Osteoblast (primary cell): ENCODE measurements at regions not wholly inside any gene's neighbourhood (a gene's known extent, or its start where the extent isn't known, plus 50 kb on each side); places are given as distances from the start of the nearest gene placed in this dataset.
A peak's percentile ranks its signal among the peaks of the same experiment; 100 is the strongest.

Experiments used
- DNase-seq: peaks from one replicate; pipeline ENCODE4 v3.0.0; 2011; ENCODE audit warnings: low spot score, mixed read lengths; ENCODE audit not compliant: insufficient read length; ENCODE audit errors: missing footprints
- H2AFZ ChIP-seq: 2 replicates; pipeline ENCODE4 v1.6.0; 2011; ENCODE audit warnings: mild to moderate bottlenecking, low read length
- H3K27ac ChIP-seq: 2 replicates; pipeline ENCODE4 v1.5.1; 2011; ENCODE audit warnings: mild to moderate bottlenecking, low read depth, low read length, moderate library complexity
- H3K27me3 ChIP-seq: 2 replicates; pipeline ENCODE4 v1.6.0; 2012; ENCODE audit warnings: mild to moderate bottlenecking, control low read depth, inconsistent platforms, low read length, moderate library complexity; ENCODE audit not compliant: insufficient read depth
- H3K36me3 ChIP-seq: 2 replicates; pipeline ENCODE4 v1.5.1; 2011; ENCODE audit warnings: mild to moderate bottlenecking, low read length, control low read depth, moderate library complexity; ENCODE audit not compliant: insufficient read depth
- H3K4me1 ChIP-seq: 2 replicates; pipeline ENCODE4 v1.5.1; 2011; ENCODE audit warnings: mild to moderate bottlenecking, low read length, control low read depth, moderate library complexity; ENCODE audit not compliant: insufficient read depth
- H3K4me2 ChIP-seq: 2 replicates; pipeline ENCODE4 v1.6.0; 2011; ENCODE audit warnings: mild to moderate bottlenecking, low read length; ENCODE audit not compliant: insufficient read depth
- H3K4me3 ChIP-seq: fragments of 200-600 bp; sonication (generic); 3 replicates; pipeline ENCODE4 v1.5.1; 2012; ENCODE audit warnings: mild to moderate bottlenecking, low read length, inconsistent platforms; ENCODE audit not compliant: insufficient read depth
- H3K79me2 ChIP-seq: 2 replicates; pipeline ENCODE4 v1.6.0; 2012; ENCODE audit warnings: mild to moderate bottlenecking, low read length, control low read depth, inconsistent platforms; ENCODE audit not compliant: insufficient read depth
- H3K9me3 ChIP-seq: 2 replicates; pipeline ENCODE4 v1.5.1; 2011; ENCODE audit warnings: low read depth, low read length, control low read depth
- H4K20me1 ChIP-seq: 2 replicates; pipeline ENCODE4 v1.6.0; 2012; ENCODE audit warnings: mild to moderate bottlenecking, low read length, control low read depth; ENCODE audit not compliant: insufficient read depth
- TF ChIP-seq, protein P1 (sequence below): IDR thresholded peaks from 2 replicates; pipeline ENCODE4 v1.5.1; 2011; ENCODE audit warnings: mild to moderate bottlenecking, low read depth, low read length, moderate library complexity; ENCODE audit errors: extremely low read depth

- no peaks in the 10 kb centered on the region for H3K9me3 ChIP-seq
- TF ChIP-seq, protein P1, sequence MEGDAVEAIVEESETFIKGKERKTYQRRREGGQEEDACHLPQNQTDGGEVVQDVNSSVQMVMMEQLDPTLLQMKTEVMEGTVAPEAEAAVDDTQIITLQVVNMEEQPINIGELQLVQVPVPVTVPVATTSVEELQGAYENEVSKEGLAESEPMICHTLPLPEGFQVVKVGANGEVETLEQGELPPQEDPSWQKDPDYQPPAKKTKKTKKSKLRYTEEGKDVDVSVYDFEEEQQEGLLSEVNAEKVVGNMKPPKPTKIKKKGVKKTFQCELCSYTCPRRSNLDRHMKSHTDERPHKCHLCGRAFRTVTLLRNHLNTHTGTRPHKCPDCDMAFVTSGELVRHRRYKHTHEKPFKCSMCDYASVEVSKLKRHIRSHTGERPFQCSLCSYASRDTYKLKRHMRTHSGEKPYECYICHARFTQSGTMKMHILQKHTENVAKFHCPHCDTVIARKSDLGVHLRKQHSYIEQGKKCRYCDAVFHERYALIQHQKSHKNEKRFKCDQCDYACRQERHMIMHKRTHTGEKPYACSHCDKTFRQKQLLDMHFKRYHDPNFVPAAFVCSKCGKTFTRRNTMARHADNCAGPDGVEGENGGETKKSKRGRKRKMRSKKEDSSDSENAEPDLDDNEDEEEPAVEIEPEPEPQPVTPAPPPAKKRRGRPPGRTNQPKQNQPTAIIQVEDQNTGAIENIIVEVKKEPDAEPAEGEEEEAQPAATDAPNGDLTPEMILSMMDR, result no peak
- H3K27me3 ChIP-seq, result no peaks in the 10 kb centered on the region
- no peak for DNase-seq
- no peaks in the 10 kb centered on the region for H4K20me1 ChIP-seq
- no peaks in the 10 kb centered on the region for H3K4me1 ChIP-seq
- no peaks in the 10 kb centered on the region for H3K79me2 ChIP-seq
- H3K27ac ChIP-seq, result no peak overlapping the region
- H2AFZ ChIP-seq, result no peak overlapping the region
- no peaks in the 10 kb centered on the region for H3K36me3 ChIP-seq
- H3K4me3 ChIP-seq, result no peak overlapping the region
- H3K4me2 ChIP-seq, result no peak overlapping the region
Observed at GRCh38 chr18:27899893-27900292, 277.0 kb downstream of the CDH2 start.

GRCh38 chr18:27894746-27895145 is 282.2 kb downstream of the CDH2 start:
- TF ChIP-seq, protein P1, result no peak
- no peak for DNase-seq
- H3K4me1 ChIP-seq, result no peaks in the 10 kb centered on the region

GRCh38 chr18:27887711-27888495 is 289.0 kb downstream of the CDH2 start:
- no peaks in the 10 kb centered on the region for H4K20me1 ChIP-seq
- peak overlapping the region; percentile 72 for H2AFZ ChIP-seq
- no peaks in the 10 kb centered on the region for H3K9me3 ChIP-seq
- H3K36me3 ChIP-seq, result no peaks in the 10 kb centered on the region
- peak overlapping the region; percentile 58 for H3K27ac ChIP-seq
- no peaks in the 10 kb centered on the region for H3K27me3 ChIP-seq
- H3K4me2 ChIP-seq, result peak overlapping the region; percentile 60
- H3K4me3 ChIP-seq, result peak overlapping the region; percentile 20
- DNase-seq, result peak; percentile 6
- no peaks in the 10 kb centered on the region for H3K79me2 ChIP-seq
- TF ChIP-seq, protein P1, result no peak
- peaks cover 13% of the 10 kb centered on the region for H3K4me1 ChIP-seq

More at GRCh38 chr18:27894746-27895145, 282.2 kb downstream of the CDH2 start:
- no peaks in the 10 kb centered on the region for H4K20me1 ChIP-seq
- no peaks in the 10 kb centered on the region for H3K9me3 ChIP-seq
- H3K27me3 ChIP-seq, result no peaks in the 10 kb centered on the region
- no peaks in the 10 kb centered on the region for H3K79me2 ChIP-seq
- H3K4me3 ChIP-seq, result no peak overlapping the region
- no peaks in the 10 kb centered on the region for H3K36me3 ChIP-seq
- H3K27ac ChIP-seq, result no peak overlapping the region
- no peak overlapping the region for H3K4me2 ChIP-seq
- no peak overlapping the region for H2AFZ ChIP-seq

DNA sequence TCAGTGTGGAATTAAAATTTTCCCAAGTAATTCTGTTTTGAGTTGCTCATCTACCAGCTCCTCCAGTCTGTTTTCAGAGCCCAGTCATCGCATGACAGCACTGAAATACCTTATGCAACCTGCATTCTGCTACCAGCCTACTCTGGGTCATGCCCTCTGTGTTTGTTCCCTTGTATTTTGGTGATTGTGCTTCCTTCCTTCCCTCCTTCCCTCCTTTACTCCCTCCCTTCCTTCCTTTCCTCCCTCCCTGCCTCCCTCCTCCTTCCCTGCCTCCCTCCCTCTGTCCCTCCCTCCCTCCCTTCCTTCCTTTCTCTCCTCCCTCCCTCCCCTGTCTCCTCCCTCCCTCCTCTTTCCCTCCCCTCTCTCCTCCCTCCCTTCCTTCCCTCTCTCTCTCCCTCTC is 289.6 kb downstream of the CDH2 start:
- DNase-seq, result no peak
- TF ChIP-seq, protein P1, result no peak

More for the DNA sequence above, 289.6 kb downstream of the CDH2 start:
- Histone ChIP-seq H2AFZ (peak overlapping the region; percentile 72), H4K20me1 (no peaks in the 10 kb centered on the region), H3K36me3 (no peaks in the 10 kb centered on the region), H3K27me3 (no peaks in the 10 kb centered on the region), H3K79me2 (no peaks in the 10 kb centered on the region), H3K27ac (peak overlapping the region; percentile 58), H3K4me1 (peaks cover 13% of the 10 kb centered on the region), H3K9me3 (no peaks in the 10 kb centered on the region), H3K4me2 (peak overlapping the region; percentile 60), H3K4me3 (no peak overlapping the region)
